Activated CD4-positive, CD25-positive, alpha-beta regulatory T cell (primary cell): ENCODE measurements at regions not wholly inside any gene's neighbourhood (a gene's known extent, or its start where the extent isn't known, plus 50 kb on each side); places are given as distances from the start of the nearest gene placed in this dataset.
A peak's percentile ranks its signal among the peaks of the same experiment; 100 is the strongest.
"Not testable (repeated sequence)": the region's sequence is repeated elsewhere in the genome, so short reads cannot be mapped to it uniquely, and the experiment has no call there.

ENCODE experiments used
- DNase-seq, 4 experiments: peaks; one replicate each; lab custom pipeline; 2025; lab: John Stamatoyannopoulos, UW

GRCh38 chr10:94225589-94225988, 137.2 kb downstream of the NOC3L start:
- DNase-seq: no peak

GRCh38 chr10:94230134-94230785, 132.5 kb downstream of the NOC3L start:
- DNase-seq: no peak

- DNase-seq: no peak
These were observed 129.9 kb downstream of the NOC3L start for GRCh38 chr10:94232711-94233383.

GRCh38 chr10:94235461-94235860, 127.3 kb downstream of the NOC3L start:
- no peak for DNase-seq

GRCh38 chr10:94238006-94238617, 124.6 kb downstream of the NOC3L start:
- DNase-seq: no peak

GRCh38 chr10:94239696-94240095, 123.0 kb downstream of the NOC3L start:
- DNase-seq: no peak

GRCh38 chr10:94240491-94240890, 122.2 kb downstream of the NOC3L start:
- DNase-seq: no peak

GRCh38 chr10:94240901-94241300, 121.8 kb downstream of the NOC3L start:
- no peak for DNase-seq

- no peak for DNase-seq
These were observed 111.6 kb downstream of the NOC3L start for GRCh38 chr10:94251098-94251497.

GRCh38 chr10:94251568-94251967, 111.2 kb downstream of the NOC3L start:
- DNase-seq: no peak

- not testable (repeated sequence) for DNase-seq
These were observed 105.3 kb downstream of the NOC3L start for GRCh38 chr10:94257407-94257806.

GRCh38 chr10:94260455-94260854, 102.3 kb downstream of the NOC3L start:
- no peak for DNase-seq

GRCh38 chr10:94264085-94264484, 98.7 kb downstream of the NOC3L start:
- no peak for DNase-seq

GRCh38 chr10:94266091-94266490, 96.6 kb downstream of the NOC3L start:
- no peak for DNase-seq

GRCh38 chr10:94268652-94269051, 94.1 kb downstream of the NOC3L start:
- no peak for DNase-seq

GRCh38 chr10:94274142-94274787, 88.5 kb downstream of the NOC3L start:
- DNase-seq: no peak

GRCh38 chr10:94276140-94276539, 86.6 kb downstream of the NOC3L start:
- no peak for DNase-seq

GRCh38 chr10:94277450-94277849, 85.3 kb downstream of the NOC3L start:
- no peak for DNase-seq

GRCh38 chr10:94279835-94280709, 82.7 kb downstream of the NOC3L start:
- peak; percentile 3 to 28 (median 25) for DNase-seq

GRCh38 chr10:94281654-94282053, 81.1 kb downstream of the NOC3L start:
- no peak for DNase-seq

GRCh38 chr10:94282369-94282768, 80.4 kb downstream of the NOC3L start:
- no peak for DNase-seq
